ENCODE measurements at regions not wholly inside any gene's neighbourhood (a gene's known extent, or its start where the extent isn't known, plus 50 kb on each side); places are given as distances from the start of the nearest gene placed in this dataset.
"Not testable (repeated sequence)": the region's sequence is repeated elsewhere in the genome, so short reads cannot be mapped to it uniquely, and the experiment has no call there.

GRCh38 chr10:44004913-44005787 is 356.5 kb upstream of the ZNF32 start:
- no peaks in the 10 kb centered on the region for H3K36me3 ChIP-seq
- TF ChIP-seq CTCF (IDR thresholded peaks at IDR 0.05): no peak
- peaks cover 22 to 30% of the 10 kb centered on the region in 2 experiments for H3K4me1 ChIP-seq (ENCODE audit: control insufficient read depth in 1 of 2, insufficient read depth in 1 of 2, low read depth in 1 of 2, low read length in 1 of 2)
- no peaks in the 10 kb centered on the region for H3K9me3 ChIP-seq
- H3K27ac ChIP-seq: peak overlapping the region; percentile 45
- H3K4me3 ChIP-seq (ENCODE audit: low read depth in 1 of 2, low read length in 1 of 2): no peak overlapping the region
- no peaks in the 10 kb centered on the region for H3K27me3 ChIP-seq

GRCh38 chr10:43998021-43998809 is 349.5 kb upstream of the ZNF32 start:
- no peak overlapping the region for H3K27ac ChIP-seq
- TF ChIP-seq CTCF (IDR thresholded peaks at IDR 0.05): no peak
- no peaks in the 10 kb centered on the region for H3K9me3 ChIP-seq
- no peaks in the 10 kb centered on the region for H3K4me1 ChIP-seq (ENCODE audit: control insufficient read depth in 1 of 2, insufficient read depth in 1 of 2, low read depth in 1 of 2, low read length in 1 of 2)
- no peak overlapping the region for H3K4me3 ChIP-seq (ENCODE audit: low read depth in 1 of 2, low read length in 1 of 2)
- no peaks in the 10 kb centered on the region for H3K36me3 ChIP-seq
- peaks cover 6% of the 10 kb centered on the region for H3K27me3 ChIP-seq

- Histone ChIP-seq H3K9me3 (no peaks in the 10 kb centered on the region), H3K36me3 (no peaks in the 10 kb centered on the region), H3K27me3 (peaks cover 6% of the 10 kb centered on the region), H3K27ac (no peak overlapping the region), H3K4me3 (ENCODE audit: low read depth in 1 of 2, low read length in 1 of 2) (no peak overlapping the region), H3K4me1 (ENCODE audit: control insufficient read depth in 1 of 2, insufficient read depth in 1 of 2, low read depth in 1 of 2, low read length in 1 of 2) (no peaks in the 10 kb centered on the region)
- TF ChIP-seq CTCF (IDR thresholded peaks at IDR 0.05): no peak
These were observed 348.6 kb upstream of the ZNF32 start for GRCh38 chr10:43997330-43997729.

GRCh38 chr10:43994539-43994938 is 345.9 kb upstream of the ZNF32 start:
- Histone ChIP-seq H3K4me3 (ENCODE audit: low read depth in 1 of 2, low read length in 1 of 2) (no peak overlapping the region), H3K27ac (no peak overlapping the region), H3K36me3 (no peaks in the 10 kb centered on the region), H3K9me3 (no peaks in the 10 kb centered on the region), H3K4me1 (ENCODE audit: control insufficient read depth in 1 of 2, insufficient read depth in 1 of 2, low read depth in 1 of 2, low read length in 1 of 2) (no peaks in the 10 kb centered on the region), H3K27me3 (peaks cover 6% of the 10 kb centered on the region)
- TF ChIP-seq CTCF (IDR thresholded peaks at IDR 0.05): no peak

GRCh38 chr10:43992816-43993215 is 344.1 kb upstream of the ZNF32 start:
- not testable (repeated sequence) for H3K27me3 ChIP-seq; H3K4me3 ChIP-seq (ENCODE audit: low read depth in 1 of 2, low read length in 1 of 2); H3K36me3 ChIP-seq; H3K27ac ChIP-seq; H3K9me3 ChIP-seq; H3K4me1 ChIP-seq (ENCODE audit: control insufficient read depth in 1 of 2, insufficient read depth in 1 of 2, low read depth in 1 of 2, low read length in 1 of 2)

- Histone ChIP-seq H3K4me1 (ENCODE audit: control insufficient read depth in 1 of 2, insufficient read depth in 1 of 2, low read depth in 1 of 2, low read length in 1 of 2) (peaks cover 2 to 3% of the 10 kb centered on the region in 2 experiments), H3K27me3 (no peaks in the 10 kb centered on the region), H3K36me3 (no peaks in the 10 kb centered on the region), H3K4me3 (ENCODE audit: low read depth in 1 of 2, low read length in 1 of 2) (no peak overlapping the region), H3K9me3 (no peaks in the 10 kb centered on the region), H3K27ac (no peak overlapping the region)
- no peak for TF ChIP-seq CTCF (IDR thresholded peaks at IDR 0.05)
These were observed 337.7 kb upstream of the ZNF32 start for GRCh38 chr10:43986374-43986773.
